GM12878 (cell line): ENCODE measurements at regions not wholly inside any gene's neighbourhood (a gene's known extent, or its start where the extent isn't known, plus 50 kb on each side); places are given as distances from the start of the nearest gene placed in this dataset.

Experiments
- ATAC-seq: fragments of 200-7000 bp; cut with Tn5 transposase; 3 replicates; pipeline ENCODE4 v1.9.1; 2020; ENCODE audit warnings: mild to moderate bottlenecking, moderate library complexity
- BruUV-seq: library from RNA; stranded (reverse); fragments of 400-500 nt; replicated peaks from 2 replicates; lab custom pipeline; 2021; lab: Mats Ljungman, UMichigan
- CTCF ChIA-PET: fragments of 300-600 bp; sonication (Branson Sonifier 250); formaldehyde crosslinking; extraction: SDS; loops from one replicate; lab custom pipeline; 2021; ENCODE audit warnings: inconsistent platforms; lab: Yijun Ruan, JAX
- POLR2A ChIA-PET: fragments of 350-600 bp; formaldehyde crosslinking; extraction: SDS; loops from one replicate; lab custom pipeline; 2021; ENCODE audit warnings: inconsistent platforms; lab: Charles Lee
- RAD21 ChIA-PET: fragments of 300-600 bp; sonication (Branson Sonifier 250); formaldehyde crosslinking; loops from one replicate; lab custom pipeline; 2023; ENCODE audit warnings: antibody characterized with exemption; ENCODE audit not compliant: unreplicated experiment; lab: Charles Lee
- SMC1A ChIA-PET: fragments of 300-600 bp; sonication (Branson Sonifier 250); formaldehyde crosslinking; loops from one replicate; lab custom pipeline; 2023; ENCODE audit not compliant: unreplicated experiment, uncharacterized antibody; lab: Charles Lee
- DNase-seq: peaks from one replicate; pipeline ENCODE4 v3.0.0-alpha.2; 2011; ENCODE audit warnings: low read depth, low spot score
- FAIRE-seq: peaks from 3 replicates; lab custom pipeline; 2011; peaks lifted over from hg19 to GRCh38; lab: Jason Lieb, UNC
- H2AFZ ChIP-seq: 2 replicates; pipeline ENCODE4 v1.6.0; 2011; ENCODE audit warnings: low read depth, low read length, control low read depth; ENCODE audit not compliant: control insufficient read depth
- H3K27ac ChIP-seq: 2 replicates; pipeline ENCODE4 v1.5.1; 2011; ENCODE audit warnings: control low read depth; ENCODE audit not compliant: control insufficient read depth, insufficient read depth
- H3K27me3 ChIP-seq, 2 experiments: replicated peaks in 1 of 2; 2 replicates each; pipeline versions ENCODE4 v1.6.0 to v1.6.1; 2011; ENCODE audit warnings: low read length in 1 of 2; ENCODE audit not compliant: control insufficient read depth in 2 of 2, insufficient read depth in 2 of 2
- H3K36me3 ChIP-seq, 2 experiments: 2 replicates each; pipeline ENCODE4 v1.5.1; 2011; ENCODE audit warnings: low read length in 1 of 2; ENCODE audit not compliant: control insufficient read depth in 2 of 2, insufficient read depth in 2 of 2
- H3K4me1 ChIP-seq: 2 replicates; pipeline ENCODE4 v1.6.1; 2011; ENCODE audit warnings: mild to moderate bottlenecking, low read length, moderate library complexity, mixed read lengths; ENCODE audit not compliant: control insufficient read depth, insufficient read depth
- H3K4me2 ChIP-seq: 2 replicates; pipeline ENCODE4 v1.6.0; 2011; ENCODE audit warnings: control low read depth; ENCODE audit not compliant: control insufficient read depth, insufficient read depth
- H3K4me3 ChIP-seq: fragments of 200-600 bp; sonication (generic); 2 replicates; pipeline ENCODE4 v1.5.1; 2016
- H3K79me2 ChIP-seq: 2 replicates; pipeline ENCODE4 v1.6.0; 2011; ENCODE audit warnings: low read length; ENCODE audit not compliant: control insufficient read depth, insufficient read depth
- H3K9ac ChIP-seq: 2 replicates; pipeline ENCODE4 v1.8.0; 2011; ENCODE audit warnings: low read length, control low read depth, mixed read lengths; ENCODE audit not compliant: control insufficient read depth, insufficient read depth
- H3K9me3 ChIP-seq: replicated peaks from 3 replicates; pipeline ENCODE4 v1.5.1; 2011; ENCODE audit warnings: mild to moderate bottlenecking, low read length; ENCODE audit not compliant: control insufficient read depth, insufficient read depth
- H4K20me1 ChIP-seq: 2 replicates; pipeline ENCODE4 v1.6.0; 2011; ENCODE audit not compliant: control insufficient read depth, insufficient read depth
- E2F4 ChIP-seq: IDR thresholded peaks from 2 replicates; pipeline ENCODE4 v1.6.1; 2012; ENCODE audit warnings: low read depth, low read length, improper control_type of control experiment
- HDAC6 ChIP-seq: fragments of 200-600 bp; sonication (generic); IDR thresholded peaks from one replicate; pipeline ENCODE4 v1.8.0; 2017; ENCODE audit warnings: antibody characterized with exemption; ENCODE audit not compliant: unreplicated experiment
- SUPT20H ChIP-seq: IDR thresholded peaks from 2 replicates; pipeline ENCODE4 v1.6.1; 2011; ENCODE audit warnings: low read depth, mild to moderate bottlenecking, low read length, moderate library complexity, borderline replicate concordance; ENCODE audit not compliant: control insufficient read depth
- TCF3 ChIP-seq: IDR thresholded peaks from 2 replicates; pipeline ENCODE4 v1.6.1; 2012; ENCODE audit warnings: low read depth, mild to moderate bottlenecking, low read length, borderline replicate concordance; ENCODE audit not compliant: insufficient read depth
- ZBTB4 ChIP-seq: fragments of 450-650 bp; formaldehyde crosslinking; IDR thresholded peaks from 2 replicates; pipeline ENCODE4 v1.4.0; 2022; ENCODE audit warnings: mild to moderate bottlenecking, moderate library complexity
- ZNF622 ChIP-seq: fragments of 450-650 bp; IDR thresholded peaks from 2 replicates; pipeline ENCODE4 v1.6.1; 2017; ENCODE audit warnings: mild to moderate bottlenecking, inconsistent platforms
- ZZZ3 ChIP-seq: IDR thresholded peaks from 2 replicates; pipeline ENCODE4 v1.6.1; 2011; ENCODE audit warnings: low read depth; ENCODE audit not compliant: control insufficient read depth, insufficient read length
- WGBS: methylation state at CpG from one replicate; pipeline ENCODE4 v1.1.6; 2016; ENCODE audit warnings: low lambda C conversion rate; ENCODE audit not compliant: insufficient replicate concordance, insufficient coverage; ENCODE audit errors: missing lambda C conversion rate; 5-methylcytosine and 5-hydroxymethylcytosine counted together
- in situ Hi-C: fragments of 300-500 bp; cut with MboI; formaldehyde crosslinking; loops from 9 replicates; pipeline ENCODE4 v1.14.3; 2018; ENCODE audit warnings: mixed read lengths
- intact Hi-C: fragments of 100-400 bp; cut with micrococcal nuclease; formaldehyde crosslinking; loops from one replicate; pipeline ENCODE4 v1.14.2; 2022; ENCODE audit not compliant: unreplicated experiment

- TF ChIP-seq HDAC6 (no peak), ZNF622 (no peak), ZBTB4 (CRISPR knock-in tag) (no peak), TCF3 (no peak), E2F4 (no peak), ZZZ3 (no peak), SUPT20H (no peak)
- TF ChIP-seq, all 136 proteins: peak for 0
- FAIRE-seq (no peak), ATAC-seq (no peak), DNase-seq (no peak)
- SMC1A ChIA-PET: no interaction called here
- Histone ChIP-seq H3K9ac (no peak overlapping the region), H3K27ac (no peak overlapping the region), H3K9me3 (no peaks in the 10 kb centered on the region), H3K4me2 (no peak overlapping the region), H3K4me1 (no peaks in the 10 kb centered on the region), H4K20me1 (no peaks in the 10 kb centered on the region), H3K79me2 (no peaks in the 10 kb centered on the region), H3K4me3 (no peak overlapping the region), H3K36me3 (no peaks in the 10 kb centered on the region), H3K27me3 (no peaks in the 10 kb centered on the region), H2AFZ (no peak overlapping the region)
- RAD21 ChIA-PET: no interaction called here
- POLR2A ChIA-PET: interaction anchor here (0.6 kb wide), 1 partner anchor 535 kb away, joined by 3 read pairs; no protein-coding TSS in a partner anchor
- WGBS: 38% methylated on average over 3 of the region's 3 CpGs
- in situ Hi-C loops: no loop called here
- CTCF ChIA-PET: no interaction called here
- BruUV-seq: no TSS peak
- intact Hi-C loops: no loop called here
Measured at GRCh38 chr6:148037496-148037895, 305.1 kb upstream of the SASH1 start.
